Neural crest cell (in vitro differentiated cells): ENCODE measurements at regions not wholly inside any gene's neighbourhood (a gene's known extent, or its start where the extent isn't known, plus 50 kb on each side); places are given as distances from the start of the nearest gene placed in this dataset.

ENCODE experiments used
- DNase-seq: peaks from one replicate; pipeline ENCODE4 v3.0.0; 2021; ENCODE audit warnings: low read depth, mixed read lengths, low spot score
- H3K27ac Mint-ChIP-seq: one replicate; pipeline ENCODE4 v1.8.0; 2021; ENCODE audit warnings: mild to moderate bottlenecking, mixed read lengths; ENCODE audit not compliant: unreplicated experiment
- H3K27me3 Mint-ChIP-seq: 2 replicates; pipeline ENCODE4 v1.8.0; 2021; ENCODE audit warnings: low read depth, mild to moderate bottlenecking, mixed read lengths
- H3K36me3 Mint-ChIP-seq: 2 replicates; pipeline ENCODE4 v1.8.0; 2021; ENCODE audit warnings: low read depth, mild to moderate bottlenecking, mixed read lengths
- H3K4me1 Mint-ChIP-seq: 2 replicates; pipeline ENCODE4 v1.8.0; 2021; ENCODE audit warnings: mixed read lengths
- H3K4me3 Mint-ChIP-seq: one replicate; pipeline ENCODE4 v1.8.0; 2021; ENCODE audit warnings: mild to moderate bottlenecking, mixed read lengths
- H3K9me3 Mint-ChIP-seq: 2 replicates; pipeline ENCODE4 v1.8.0; 2021; ENCODE audit warnings: mixed read lengths
- CTCF ChIP-seq: fragments of 200-600 bp; sonication (generic); conservative IDR thresholded peaks from 2 replicates; pipeline ENCODE4 v1.5.0; 2021; ENCODE audit warnings: antibody characterized with exemption, mild to moderate bottlenecking

GRCh38 chr9:100714372-100715099 is 136.7 kb downstream of the CAVIN4 start:
- peak; percentile 89 for DNase-seq
- peak; percentile 91 for TF ChIP-seq CTCF
- no peak overlapping the region for H3K4me3 Mint-ChIP-seq
- peaks cover 7% of the 10 kb centered on the region for H3K9me3 Mint-ChIP-seq
- H3K36me3 Mint-ChIP-seq = peaks cover 6% of the 10 kb centered on the region
- H3K27ac Mint-ChIP-seq = no peak overlapping the region
- H3K4me1 Mint-ChIP-seq = no peaks in the 10 kb centered on the region
- H3K27me3 Mint-ChIP-seq = no peaks in the 10 kb centered on the region

GRCh38 chr9:100715100-100715380 is 137.2 kb downstream of the CAVIN4 start:
- Mint-ChIP-seq H3K4me3 (no peak overlapping the region), H3K36me3 (peaks cover 6% of the 10 kb centered on the region), H3K9me3 (peaks cover 7% of the 10 kb centered on the region), H3K4me1 (no peaks in the 10 kb centered on the region), H3K27me3 (no peaks in the 10 kb centered on the region), H3K27ac (no peak overlapping the region)
- DNase-seq = no peak
- no peak for TF ChIP-seq CTCF

- no peaks in the 10 kb centered on the region for H3K9me3 Mint-ChIP-seq
- no peak for DNase-seq
- no peak overlapping the region for H3K27ac Mint-ChIP-seq
- no peaks in the 10 kb centered on the region for H3K36me3 Mint-ChIP-seq
- no peaks in the 10 kb centered on the region for H3K27me3 Mint-ChIP-seq
- no peak for TF ChIP-seq CTCF
- H3K4me3 Mint-ChIP-seq = no peak overlapping the region
- peaks cover 4% of the 10 kb centered on the region for H3K4me1 Mint-ChIP-seq
Observed at GRCh38 chr9:100718717-100719116, 140.8 kb downstream of the CAVIN4 start.

GRCh38 chr9:100720922-100721321 is 143.0 kb downstream of the CAVIN4 start:
- Mint-ChIP-seq H3K4me1 (peaks cover 23% of the 10 kb centered on the region), H3K27ac (no peak overlapping the region), H3K9me3 (no peaks in the 10 kb centered on the region), H3K27me3 (no peaks in the 10 kb centered on the region), H3K4me3 (no peak overlapping the region), H3K36me3 (no peaks in the 10 kb centered on the region)
- no peak for TF ChIP-seq CTCF
- DNase-seq = no peak

- H3K36me3 Mint-ChIP-seq = no peaks in the 10 kb centered on the region
- TF ChIP-seq CTCF = no peak
- peaks cover 41% of the 10 kb centered on the region for H3K4me1 Mint-ChIP-seq
- H3K27me3 Mint-ChIP-seq = no peaks in the 10 kb centered on the region
- no peak overlapping the region for H3K4me3 Mint-ChIP-seq
- no peak overlapping the region for H3K27ac Mint-ChIP-seq
- H3K9me3 Mint-ChIP-seq = no peaks in the 10 kb centered on the region
- no peak for DNase-seq
Observed at GRCh38 chr9:100724886-100725285, 147.0 kb downstream of the CAVIN4 start.
